B cell (primary cell): ENCODE measurements at regions not wholly inside any gene's neighbourhood (a gene's known extent, or its start where the extent isn't known, plus 50 kb on each side); places are given as distances from the start of the nearest gene placed in this dataset.

Experiments
- ATAC-seq: fragments of 200-7000 bp; cut with Tn5 transposase; one replicate; pipeline ENCODE4 v1.10.0; 2021; ENCODE audit warnings: low read depth, mild to moderate bottlenecking, moderate number of reproducible peaks, moderate library complexity
- CTCF ChIA-PET: fragments of 350-600 bp; sonication (Branson Sonifier 250); formaldehyde crosslinking; loops from one replicate; lab custom pipeline; 2021; ENCODE audit warnings: antibody characterized with exemption, inconsistent platforms; lab: Charles Lee
- POLR2A ChIA-PET: fragments of 350-600 bp; sonication (Branson Sonifier 250); formaldehyde crosslinking; loops from one replicate; lab custom pipeline; 2021; ENCODE audit warnings: antibody characterized with exemption; lab: Charles Lee
- DNase-seq: peaks from one replicate; pipeline ENCODE4 v3.0.0; 2013
- H2AFZ ChIP-seq: 2 replicates; pipeline ENCODE4 v1.6.1; 2012; ENCODE audit warnings: mild to moderate bottlenecking, low read depth, low read length; ENCODE audit not compliant: insufficient read depth, poor library complexity, severe bottlenecking
- H3K27ac ChIP-seq, 2 donors: 1 replicate in 1 of 2; 2 replicates in 1 of 2; pipeline ENCODE4 v1.5.1; 2012 to 2013; ENCODE audit warnings: low read length in 2 of 2, mild to moderate bottlenecking in 2 of 2, moderate library complexity in 1 of 2
- H3K27me3 ChIP-seq, 4 experiments: fragments of 200-600 bp in 1 of 4; sonication (generic) in 1 of 4; replicated peaks in 1 of 4; 1 replicate in 2 of 4; 2 replicates in 2 of 4; pipeline versions ENCODE4 v1.6.1 to v1.7.0; 2013 to 2016; ENCODE audit warnings: low read length in 3 of 4, mild to moderate bottlenecking in 2 of 4, mixed read lengths in 1 of 4, moderate library complexity in 1 of 4; ENCODE audit not compliant: insufficient read depth in 4 of 4, control insufficient read depth in 3 of 4; ENCODE audit errors: control extremely low read depth in 1 of 4
- H3K36me3 ChIP-seq, 2 experiments: replicated peaks in 1 of 2; 1 replicate in 1 of 2; 2 replicates in 1 of 2; pipeline versions ENCODE4 v1.6.1 to v1.7.1; 2013; ENCODE audit warnings: low read length in 1 of 2; ENCODE audit not compliant: insufficient read depth in 2 of 2, control insufficient read depth in 1 of 2; ENCODE audit errors: control extremely low read depth in 1 of 2, extremely low read depth in 1 of 2
- H3K4me1 ChIP-seq, 2 donors: fragments of 200-600 bp in 1 of 2; sonication (generic) in 1 of 2; 1 replicate in 1 of 2; 2 replicates in 1 of 2; pipeline versions ENCODE4 v1.5.1 to v1.6.1; 2013 to 2017; ENCODE audit warnings: low read length in 2 of 2; ENCODE audit not compliant: control insufficient read depth in 2 of 2, insufficient read depth in 2 of 2
- H3K4me2 ChIP-seq: replicated peaks from 2 replicates; pipeline ENCODE3; 2012; ENCODE audit warnings: mild to moderate bottlenecking, low read depth, low read length; ENCODE audit not compliant: poor library complexity, severe bottlenecking
- H3K4me3 ChIP-seq, 5 experiments: fragments of 200-600 bp in 1 of 5; sonication (generic) in 1 of 5; 1 replicate in 3 of 5; 2 replicates in 2 of 5; pipeline versions ENCODE4 v1.5.1 to v1.7.0; 2011 to 2016; ENCODE audit warnings: low read length in 4 of 5, mild to moderate bottlenecking in 4 of 5, low read depth in 2 of 5, control low read depth in 1 of 5, moderate library complexity in 1 of 5; ENCODE audit not compliant: insufficient read depth in 1 of 5; ENCODE audit errors: control extremely low read depth in 1 of 5, extremely low read depth in 1 of 5
- H3K79me2 ChIP-seq: fragments of 200-600 bp; sonication (generic); one replicate; pipeline ENCODE4 v1.6.0; 2016; ENCODE audit warnings: low read length; ENCODE audit not compliant: control insufficient read depth, insufficient read depth
- H3K9ac ChIP-seq: fragments of 200-600 bp; sonication (generic); 2 replicates; pipeline ENCODE4 v1.6.1; 2017; ENCODE audit warnings: mild to moderate bottlenecking, low read length, moderate library complexity
- H3K9me3 ChIP-seq, 3 donors: one replicate each; pipeline versions ENCODE4 v1.6.1 to v1.7.1; 2013; ENCODE audit warnings: low read length in 2 of 3; ENCODE audit not compliant: control insufficient read depth in 2 of 3, insufficient read depth in 1 of 3; ENCODE audit errors: control extremely low read depth in 1 of 3
- H4K20me1 ChIP-seq: 2 replicates; pipeline ENCODE4 v1.6.0; 2012; ENCODE audit warnings: mild to moderate bottlenecking, low read length; ENCODE audit not compliant: insufficient read depth, control insufficient read depth, poor library complexity, severe bottlenecking
- H3K27ac Mint-ChIP-seq: one replicate; pipeline ENCODE4 v1.8.0; 2021; ENCODE audit warnings: mixed read lengths
- H3K27me3 Mint-ChIP-seq: one replicate; pipeline ENCODE4 v1.8.0; 2021; ENCODE audit warnings: mixed read lengths
- H3K4me1 Mint-ChIP-seq: one replicate; pipeline ENCODE4 v1.8.0; 2021; ENCODE audit warnings: mixed read lengths
- H3K4me3 Mint-ChIP-seq: one replicate; pipeline ENCODE4 v1.8.0; 2021; ENCODE audit warnings: mixed read lengths
- H3K9me3 Mint-ChIP-seq: one replicate; pipeline ENCODE4 v1.8.0; 2022; ENCODE audit warnings: mixed read lengths; ENCODE audit not compliant: insufficient read depth
- CTCF ChIP-seq: fragments of 200-600 bp; IDR thresholded peaks from one replicate; pipeline ENCODE4 v1.8.0; 2022; ENCODE audit warnings: antibody characterized with exemption, mild to moderate bottlenecking
- EZH2 ChIP-seq: IDR thresholded peaks from 2 replicates; pipeline ENCODE4 v1.6.1; 2012; ENCODE audit warnings: borderline replicate concordance, low read depth, mild to moderate bottlenecking, moderate library complexity, low read length; ENCODE audit not compliant: insufficient read depth, poor library complexity, severe bottlenecking
- WGBS: methylation state at CpG from one replicate; pipeline ENCODE4 v1.1.5; 2013; ENCODE audit warnings: missing lambda C conversion rate; ENCODE audit not compliant: insufficient coverage; 5-methylcytosine and 5-hydroxymethylcytosine counted together
- intact Hi-C: fragments of 100-400 bp; cut with micrococcal nuclease; formaldehyde crosslinking; loops from one replicate; pipeline ENCODE4 v1.10.0; 2022

DNA sequence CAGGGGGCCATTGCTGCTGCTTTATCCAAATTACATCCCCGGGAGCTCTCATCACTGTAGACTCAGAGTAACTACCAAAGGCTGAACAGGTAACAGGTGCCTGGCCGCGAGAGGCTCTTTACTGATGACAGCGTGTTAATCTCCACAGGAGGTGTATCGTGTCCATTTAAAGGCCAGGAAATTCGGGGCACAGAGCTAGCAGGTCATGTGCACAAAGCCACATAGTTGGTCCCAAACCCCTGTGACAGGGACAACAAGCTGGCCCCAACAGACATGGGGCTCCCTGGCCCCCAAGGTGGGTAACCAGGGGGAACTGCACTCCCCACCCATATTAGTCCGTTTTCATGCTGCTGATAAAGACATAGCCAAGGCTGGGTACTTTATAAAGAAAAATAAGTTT is 55.3 kb upstream of the RBFOX3 start:
- CTCF ChIA-PET, result no interaction called here
- POLR2A ChIA-PET, result no interaction called here
- WGBS, result 89% methylated on average over 6 of the region's 7 CpGs

DNA sequence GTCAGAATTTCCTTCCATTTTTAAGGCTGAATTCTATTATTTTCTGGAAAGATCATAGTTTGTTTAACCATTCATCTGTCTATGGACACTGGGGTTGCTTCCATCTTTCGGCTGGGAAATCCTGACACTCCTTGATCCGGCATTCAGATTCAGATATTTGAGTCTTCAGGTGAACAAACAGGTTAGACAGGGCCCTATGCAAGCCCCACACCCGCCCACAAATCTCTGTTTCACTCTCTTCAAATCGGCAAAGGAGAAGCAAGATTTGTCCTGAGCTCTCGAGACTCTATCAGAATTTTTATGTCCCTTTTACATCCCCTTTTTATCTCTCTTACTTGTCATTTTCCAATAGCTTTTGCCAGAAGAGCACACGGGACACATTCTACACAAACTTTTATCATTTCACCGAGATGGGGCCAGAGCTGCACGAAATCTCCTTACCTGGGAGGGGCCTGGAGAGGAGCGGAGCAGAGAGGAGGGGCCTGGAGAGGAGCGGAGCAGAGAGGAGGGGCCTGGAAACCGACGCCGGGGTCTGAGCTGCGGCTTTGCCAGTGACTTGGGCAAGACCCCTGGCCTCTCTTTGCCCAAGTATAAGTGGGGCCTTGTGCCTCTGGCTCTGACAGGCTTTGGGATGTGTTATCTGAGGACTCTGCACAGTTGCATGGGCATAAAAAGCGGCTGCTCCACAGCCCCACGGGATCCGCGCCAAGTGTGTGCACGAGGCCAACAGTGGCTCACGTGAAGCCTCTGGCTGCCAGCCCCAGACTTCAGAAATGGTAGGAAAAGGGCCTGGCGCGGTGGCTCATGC is 54.3 kb upstream of the RBFOX3 start:
- Mint-ChIP-seq H3K4me1 (no peaks in the 10 kb centered on the region), H3K4me3 (no peak overlapping the region), H3K9me3 (peaks cover 3% of the 10 kb centered on the region), H3K27ac (no peak overlapping the region), H3K27me3 (peaks cover 71% of the 10 kb centered on the region)
- H3K79me2 ChIP-seq, result no peaks in the 10 kb centered on the region
- H3K27ac ChIP-seq, result no peak overlapping the region
- H3K36me3 ChIP-seq, result no peaks in the 10 kb centered on the region
- H3K9me3 ChIP-seq, result peaks cover 0 to 20% (median 0%) of the 10 kb centered on the region in 3 donors
- H3K4me3 ChIP-seq, result no peak overlapping the region
- H3K9ac ChIP-seq, result no peak overlapping the region
- no peaks in the 10 kb centered on the region for H4K20me1 ChIP-seq
- ChIA-PET POLR2A (no interaction called here), CTCF (no interaction called here)
- no peak overlapping the region for H3K4me2 ChIP-seq
- peaks cover 0 to 36% (median 8%) of the 10 kb centered on the region in 4 experiments for H3K27me3 ChIP-seq
- WGBS, result 27% methylated on average over 18 of the region's 22 CpGs
- H3K4me1 ChIP-seq, result no peaks in the 10 kb centered on the region
- H2AFZ ChIP-seq, result no peak overlapping the region
- intact Hi-C loops, result no loop called here
- DNase-seq, result no peak
- ATAC-seq, result no peak
- TF ChIP-seq EZH2 (no peak), CTCF (no peak)

More for the DNA sequence above, 55.3 kb upstream of the RBFOX3 start:
- H3K27ac ChIP-seq, result no peak overlapping the region
- Mint-ChIP-seq H3K4me3 (no peak overlapping the region), H3K4me1 (no peaks in the 10 kb centered on the region), H3K27ac (no peak overlapping the region), H3K9me3 (peaks cover 3% of the 10 kb centered on the region), H3K27me3 (peaks cover 64% of the 10 kb centered on the region)
- peaks cover 0 to 20% (median 0%) of the 10 kb centered on the region in 3 donors for H3K9me3 ChIP-seq
- H3K36me3 ChIP-seq, result no peaks in the 10 kb centered on the region
- H3K4me2 ChIP-seq, result no peak overlapping the region
- H3K4me3 ChIP-seq, result no peak overlapping the region
- H3K79me2 ChIP-seq, result no peaks in the 10 kb centered on the region
- H3K27me3 ChIP-seq, result peaks cover 0 to 43% (median 7%) of the 10 kb centered on the region in 4 experiments
- no peak for ATAC-seq
- H3K4me1 ChIP-seq, result no peaks in the 10 kb centered on the region
- no peak overlapping the region for H3K9ac ChIP-seq
- no peak for DNase-seq
- no peak overlapping the region for H2AFZ ChIP-seq
- no peaks in the 10 kb centered on the region for H4K20me1 ChIP-seq
- no peak for TF ChIP-seq EZH2
- intact Hi-C loops, result no loop called here
